ENCODE measurements at regions not wholly inside any gene's neighbourhood (a gene's known extent, or its start where the extent isn't known, plus 50 kb on each side); places are given as distances from the start of the nearest gene placed in this dataset.

DNA sequence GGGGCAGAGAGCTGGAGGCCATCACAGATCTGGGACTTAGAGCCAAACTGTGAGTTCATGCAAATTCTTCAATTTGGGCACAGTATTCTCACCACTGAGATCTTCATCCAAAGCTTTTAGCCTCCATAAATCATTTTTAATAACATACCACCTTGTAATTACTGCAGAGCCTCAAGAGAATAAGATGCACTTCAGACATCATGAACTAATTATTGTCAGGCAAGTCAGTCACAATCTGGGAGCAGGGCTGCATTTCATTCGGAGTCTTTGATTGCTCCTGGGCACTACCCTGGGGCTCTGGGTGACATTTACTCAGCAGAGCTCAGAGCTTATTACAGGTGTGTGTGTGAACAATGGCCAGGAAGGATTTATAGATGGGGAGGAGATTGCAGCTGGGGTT lies 623.7 kb downstream of the PTPRU start:
- no peak for TF ChIP-seq POLR2A (IDR thresholded peaks at IDR 0.05)
- TF ChIP-seq, protein P1, sequence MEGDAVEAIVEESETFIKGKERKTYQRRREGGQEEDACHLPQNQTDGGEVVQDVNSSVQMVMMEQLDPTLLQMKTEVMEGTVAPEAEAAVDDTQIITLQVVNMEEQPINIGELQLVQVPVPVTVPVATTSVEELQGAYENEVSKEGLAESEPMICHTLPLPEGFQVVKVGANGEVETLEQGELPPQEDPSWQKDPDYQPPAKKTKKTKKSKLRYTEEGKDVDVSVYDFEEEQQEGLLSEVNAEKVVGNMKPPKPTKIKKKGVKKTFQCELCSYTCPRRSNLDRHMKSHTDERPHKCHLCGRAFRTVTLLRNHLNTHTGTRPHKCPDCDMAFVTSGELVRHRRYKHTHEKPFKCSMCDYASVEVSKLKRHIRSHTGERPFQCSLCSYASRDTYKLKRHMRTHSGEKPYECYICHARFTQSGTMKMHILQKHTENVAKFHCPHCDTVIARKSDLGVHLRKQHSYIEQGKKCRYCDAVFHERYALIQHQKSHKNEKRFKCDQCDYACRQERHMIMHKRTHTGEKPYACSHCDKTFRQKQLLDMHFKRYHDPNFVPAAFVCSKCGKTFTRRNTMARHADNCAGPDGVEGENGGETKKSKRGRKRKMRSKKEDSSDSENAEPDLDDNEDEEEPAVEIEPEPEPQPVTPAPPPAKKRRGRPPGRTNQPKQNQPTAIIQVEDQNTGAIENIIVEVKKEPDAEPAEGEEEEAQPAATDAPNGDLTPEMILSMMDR (IDR thresholded peaks at IDR 0.05) = no peak

All from thyroid gland (tissue), 4 donors.